ENCODE measurements at regions not wholly inside any gene's neighbourhood (a gene's known extent, or its start where the extent isn't known, plus 50 kb on each side); places are given as distances from the start of the nearest gene placed in this dataset.

- Histone ChIP-seq H3K4me3 (replicated peaks in 1 of 2; ENCODE audit: low read depth in 1 of 2, low read length in 2 of 2) (no peak overlapping the region), H3K36me3 (ENCODE audit: control insufficient read depth in 1 of 2, insufficient read depth in 2 of 2, low read length in 2 of 2) (no peaks in the 10 kb centered on the region), H3K9ac (ENCODE audit: low read length) (no peak overlapping the region), H2AFZ (ENCODE audit: low read depth, low read length, poor library complexity, severe bottlenecking) (no peak overlapping the region), H3K4me2 (ENCODE audit: low read length) (no peak overlapping the region), H3K4me1 (ENCODE audit: control insufficient read depth in 1 of 2, insufficient read depth in 2 of 2, low read length in 2 of 2) (no peaks in the 10 kb centered on the region), H3K9me3 (ENCODE audit: control insufficient read depth in 1 of 2, insufficient read depth in 1 of 2, low read depth in 1 of 2, low read length in 2 of 2) (no peaks in the 10 kb centered on the region), H3K79me2 (ENCODE audit: insufficient read depth, low read length) (no peaks in the 10 kb centered on the region), H3K27me3 (ENCODE audit: insufficient read depth, low read length) (no peaks in the 10 kb centered on the region), H3K27ac (ENCODE audit: low read depth, low read length) (no peak overlapping the region), H4K20me1 (ENCODE audit: insufficient read depth) (no peaks in the 10 kb centered on the region), H3K9me2 (ENCODE audit: insufficient read depth) (no peaks in the 10 kb centered on the region)
- intact Hi-C loops (cut with micrococcal nuclease), result no loop called here
- no peak for TF ChIP-seq RAD21 (IDR thresholded peaks at IDR 0.05; ENCODE audit: low read depth)
- no peak for TF ChIP-seq JUND (IDR thresholded peaks at IDR 0.05)
- TF ChIP-seq ZNF274 (IDR thresholded peaks at IDR 0.05; ENCODE audit: low read depth, low read length), result no peak
- TF ChIP-seq, protein P1, sequence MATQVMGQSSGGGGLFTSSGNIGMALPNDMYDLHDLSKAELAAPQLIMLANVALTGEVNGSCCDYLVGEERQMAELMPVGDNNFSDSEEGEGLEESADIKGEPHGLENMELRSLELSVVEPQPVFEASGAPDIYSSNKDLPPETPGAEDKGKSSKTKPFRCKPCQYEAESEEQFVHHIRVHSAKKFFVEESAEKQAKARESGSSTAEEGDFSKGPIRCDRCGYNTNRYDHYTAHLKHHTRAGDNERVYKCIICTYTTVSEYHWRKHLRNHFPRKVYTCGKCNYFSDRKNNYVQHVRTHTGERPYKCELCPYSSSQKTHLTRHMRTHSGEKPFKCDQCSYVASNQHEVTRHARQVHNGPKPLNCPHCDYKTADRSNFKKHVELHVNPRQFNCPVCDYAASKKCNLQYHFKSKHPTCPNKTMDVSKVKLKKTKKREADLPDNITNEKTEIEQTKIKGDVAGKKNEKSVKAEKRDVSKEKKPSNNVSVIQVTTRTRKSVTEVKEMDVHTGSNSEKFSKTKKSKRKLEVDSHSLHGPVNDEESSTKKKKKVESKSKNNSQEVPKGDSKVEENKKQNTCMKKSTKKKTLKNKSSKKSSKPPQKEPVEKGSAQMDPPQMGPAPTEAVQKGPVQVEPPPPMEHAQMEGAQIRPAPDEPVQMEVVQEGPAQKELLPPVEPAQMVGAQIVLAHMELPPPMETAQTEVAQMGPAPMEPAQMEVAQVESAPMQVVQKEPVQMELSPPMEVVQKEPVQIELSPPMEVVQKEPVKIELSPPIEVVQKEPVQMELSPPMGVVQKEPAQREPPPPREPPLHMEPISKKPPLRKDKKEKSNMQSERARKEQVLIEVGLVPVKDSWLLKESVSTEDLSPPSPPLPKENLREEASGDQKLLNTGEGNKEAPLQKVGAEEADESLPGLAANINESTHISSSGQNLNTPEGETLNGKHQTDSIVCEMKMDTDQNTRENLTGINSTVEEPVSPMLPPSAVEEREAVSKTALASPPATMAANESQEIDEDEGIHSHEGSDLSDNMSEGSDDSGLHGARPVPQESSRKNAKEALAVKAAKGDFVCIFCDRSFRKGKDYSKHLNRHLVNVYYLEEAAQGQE (IDR thresholded peaks at IDR 0.05; ENCODE audit: low read depth), result no peak
- TF ChIP-seq POLR2A (IDR thresholded peaks at IDR 0.05; ENCODE audit: borderline replicate concordance, extremely low read depth, insufficient read depth, insufficient read length), result no peak
- TF ChIP-seq TCF7L2 (IDR thresholded peaks at IDR 0.05; ENCODE audit: borderline replicate concordance, extremely low read depth, insufficient read depth, insufficient read length), result no peak
- TF ChIP-seq CBX3 (IDR thresholded peaks at IDR 0.05; ENCODE audit: low read depth), result no peak
- TF ChIP-seq SRF (IDR thresholded peaks at IDR 0.05; ENCODE audit: low read depth), result no peak
- no peak for TF ChIP-seq EZH2 (IDR thresholded peaks at IDR 0.05)
- no peak for TF ChIP-seq MAX (IDR thresholded peaks at IDR 0.05)
- ChIA-PET RAD21 (ENCODE audit: low non-redundant PET in 1 of 2, low total read pairs in 2 of 2, uncharacterized antibody in 2 of 2, unreplicated experiment in 2 of 2) (no interaction called here), CTCF (no interaction called here), POLR2A (no interaction called here)
- no TSS peak for BruUV-seq (replicated peaks)
- no peak for DNase-seq (ENCODE audit: low read depth, low spot score)
- no peak for ATAC-seq
Observed at GRCh38 chr13:21757763-21758162, 86.9 kb downstream of the FGF9 start.

All from HCT116 (cell line).